HepG2 (cell line): ENCODE measurements at regions not wholly inside any gene's neighbourhood (a gene's known extent, or its start where the extent isn't known, plus 50 kb on each side); places are given as distances from the start of the nearest gene placed in this dataset.

ENCODE experiments used
- ATF7 ChIP-seq, 2 experiments: fragments of 450-650 bp in 1 of 2; sonication (generic) in 1 of 2; formaldehyde crosslinking in 1 of 2; IDR thresholded peaks; 2 replicates each; pipeline versions ENCODE4 v1.4.0 to v1.6.1; 2016 to 2020; ENCODE audit warnings: antibody characterized with exemption in 1 of 2, mild to moderate bottlenecking in 1 of 2, missing genetic modification reagents in 1 of 2
- CEBPG ChIP-seq: IDR thresholded peaks from 2 replicates; pipeline ENCODE4 v1.6.1; 2016
- ZNF850 ChIP-seq: sonication (generic); formaldehyde crosslinking; conservative IDR thresholded peaks from 2 replicates; pipeline ENCODE4 v1.9.0; 2021; ENCODE audit warnings: mild to moderate bottlenecking, missing genetic modification reagents
- TF ChIP-seq, protein P1 (sequence below): sonication (generic); formaldehyde crosslinking; IDR thresholded peaks from 2 replicates; pipeline ENCODE4 v1.4.0; 2020; ENCODE audit warnings: missing genetic modification reagents, borderline replicate concordance
- TF ChIP-seq, protein P2 (sequence below): sonication (generic); formaldehyde crosslinking; IDR thresholded peaks from 2 replicates; pipeline ENCODE4 v1.9.0; 2021; ENCODE audit warnings: mild to moderate bottlenecking, missing genetic modification reagents

DNA sequence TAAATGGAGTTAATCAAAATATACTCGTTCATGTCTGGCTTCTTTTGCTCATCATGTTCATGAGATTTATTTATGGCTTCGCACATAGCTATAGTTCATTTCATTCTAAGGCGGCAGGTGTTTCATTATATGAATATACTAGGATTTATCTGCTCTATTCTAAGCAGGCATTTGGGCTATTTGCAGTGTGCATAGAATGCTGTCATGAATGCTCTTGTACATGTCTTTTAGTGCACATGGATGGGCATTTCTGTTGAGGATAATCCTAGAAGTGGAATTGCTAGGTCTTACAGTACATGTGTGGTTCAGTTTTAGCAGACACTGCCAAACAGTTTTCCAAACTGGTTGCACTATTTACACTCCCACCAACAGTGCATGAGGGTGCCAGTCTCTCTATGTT is 285.3 kb upstream of the ADRA1B start (continued):
- TF ChIP-seq, protein P1, sequence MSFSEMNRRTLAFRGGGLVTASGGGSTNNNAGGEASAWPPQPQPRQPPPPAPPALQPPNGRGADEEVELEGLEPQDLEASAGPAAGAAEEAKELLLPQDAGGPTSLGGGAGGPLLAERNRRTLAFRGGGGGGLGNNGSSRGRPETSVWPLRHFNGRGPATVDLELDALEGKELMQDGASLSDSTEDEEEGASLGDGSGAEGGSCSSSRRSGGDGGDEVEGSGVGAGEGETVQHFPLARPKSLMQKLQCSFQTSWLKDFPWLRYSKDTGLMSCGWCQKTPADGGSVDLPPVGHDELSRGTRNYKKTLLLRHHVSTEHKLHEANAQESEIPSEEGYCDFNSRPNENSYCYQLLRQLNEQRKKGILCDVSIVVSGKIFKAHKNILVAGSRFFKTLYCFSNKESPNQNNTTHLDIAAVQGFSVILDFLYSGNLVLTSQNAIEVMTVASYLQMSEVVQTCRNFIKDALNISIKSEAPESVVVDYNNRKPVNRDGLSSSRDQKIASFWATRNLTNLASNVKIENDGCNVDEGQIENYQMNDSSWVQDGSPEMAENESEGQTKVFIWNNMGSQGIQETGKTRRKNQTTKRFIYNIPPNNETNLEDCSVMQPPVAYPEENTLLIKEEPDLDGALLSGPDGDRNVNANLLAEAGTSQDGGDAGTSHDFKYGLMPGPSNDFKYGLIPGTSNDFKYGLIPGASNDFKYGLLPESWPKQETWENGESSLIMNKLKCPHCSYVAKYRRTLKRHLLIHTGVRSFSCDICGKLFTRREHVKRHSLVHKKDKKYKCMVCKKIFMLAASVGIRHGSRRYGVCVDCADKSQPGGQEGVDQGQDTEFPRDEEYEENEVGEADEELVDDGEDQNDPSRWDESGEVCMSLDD (CRISPR knock-in tag) = no peak
- TF ChIP-seq CEBPG (CRISPR knock-in tag) (no peak), ATF7 (IDR thresholded peaks at IDR 0.05) (no peak), ATF7 (CRISPR knock-in tag; IDR thresholded peaks at IDR 0.05) (no peak), ZNF850 (no peak)
- TF ChIP-seq, protein P2, sequence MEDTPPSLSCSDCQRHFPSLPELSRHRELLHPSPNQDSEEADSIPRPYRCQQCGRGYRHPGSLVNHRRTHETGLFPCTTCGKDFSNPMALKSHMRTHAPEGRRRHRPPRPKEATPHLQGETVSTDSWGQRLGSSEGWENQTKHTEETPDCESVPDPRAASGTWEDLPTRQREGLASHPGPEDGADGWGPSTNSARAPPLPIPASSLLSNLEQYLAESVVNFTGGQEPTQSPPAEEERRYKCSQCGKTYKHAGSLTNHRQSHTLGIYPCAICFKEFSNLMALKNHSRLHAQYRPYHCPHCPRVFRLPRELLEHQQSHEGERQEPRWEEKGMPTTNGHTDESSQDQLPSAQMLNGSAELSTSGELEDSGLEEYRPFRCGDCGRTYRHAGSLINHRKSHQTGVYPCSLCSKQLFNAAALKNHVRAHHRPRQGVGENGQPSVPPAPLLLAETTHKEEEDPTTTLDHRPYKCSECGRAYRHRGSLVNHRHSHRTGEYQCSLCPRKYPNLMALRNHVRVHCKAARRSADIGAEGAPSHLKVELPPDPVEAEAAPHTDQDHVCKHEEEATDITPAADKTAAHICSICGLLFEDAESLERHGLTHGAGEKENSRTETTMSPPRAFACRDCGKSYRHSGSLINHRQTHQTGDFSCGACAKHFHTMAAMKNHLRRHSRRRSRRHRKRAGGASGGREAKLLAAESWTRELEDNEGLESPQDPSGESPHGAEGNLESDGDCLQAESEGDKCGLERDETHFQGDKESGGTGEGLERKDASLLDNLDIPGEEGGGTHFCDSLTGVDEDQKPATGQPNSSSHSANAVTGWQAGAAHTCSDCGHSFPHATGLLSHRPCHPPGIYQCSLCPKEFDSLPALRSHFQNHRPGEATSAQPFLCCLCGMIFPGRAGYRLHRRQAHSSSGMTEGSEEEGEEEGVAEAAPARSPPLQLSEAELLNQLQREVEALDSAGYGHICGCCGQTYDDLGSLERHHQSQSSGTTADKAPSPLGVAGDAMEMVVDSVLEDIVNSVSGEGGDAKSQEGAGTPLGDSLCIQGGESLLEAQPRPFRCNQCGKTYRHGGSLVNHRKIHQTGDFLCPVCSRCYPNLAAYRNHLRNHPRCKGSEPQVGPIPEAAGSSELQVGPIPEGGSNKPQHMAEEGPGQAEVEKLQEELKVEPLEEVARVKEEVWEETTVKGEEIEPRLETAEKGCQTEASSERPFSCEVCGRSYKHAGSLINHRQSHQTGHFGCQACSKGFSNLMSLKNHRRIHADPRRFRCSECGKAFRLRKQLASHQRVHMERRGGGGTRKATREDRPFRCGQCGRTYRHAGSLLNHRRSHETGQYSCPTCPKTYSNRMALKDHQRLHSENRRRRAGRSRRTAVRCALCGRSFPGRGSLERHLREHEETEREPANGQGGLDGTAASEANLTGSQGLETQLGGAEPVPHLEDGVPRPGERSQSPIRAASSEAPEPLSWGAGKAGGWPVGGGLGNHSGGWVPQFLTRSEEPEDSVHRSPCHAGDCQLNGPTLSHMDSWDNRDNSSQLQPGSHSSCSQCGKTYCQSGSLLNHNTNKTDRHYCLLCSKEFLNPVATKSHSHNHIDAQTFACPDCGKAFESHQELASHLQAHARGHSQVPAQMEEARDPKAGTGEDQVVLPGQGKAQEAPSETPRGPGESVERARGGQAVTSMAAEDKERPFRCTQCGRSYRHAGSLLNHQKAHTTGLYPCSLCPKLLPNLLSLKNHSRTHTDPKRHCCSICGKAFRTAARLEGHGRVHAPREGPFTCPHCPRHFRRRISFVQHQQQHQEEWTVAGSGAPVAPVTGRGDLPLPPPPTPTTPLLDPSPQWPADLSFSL (CRISPR knock-in tag) = no peak
